ENCODE measurements at regions not wholly inside any gene's neighbourhood (a gene's known extent, or its start where the extent isn't known, plus 50 kb on each side); places are given as distances from the start of the nearest gene placed in this dataset.

DNA sequence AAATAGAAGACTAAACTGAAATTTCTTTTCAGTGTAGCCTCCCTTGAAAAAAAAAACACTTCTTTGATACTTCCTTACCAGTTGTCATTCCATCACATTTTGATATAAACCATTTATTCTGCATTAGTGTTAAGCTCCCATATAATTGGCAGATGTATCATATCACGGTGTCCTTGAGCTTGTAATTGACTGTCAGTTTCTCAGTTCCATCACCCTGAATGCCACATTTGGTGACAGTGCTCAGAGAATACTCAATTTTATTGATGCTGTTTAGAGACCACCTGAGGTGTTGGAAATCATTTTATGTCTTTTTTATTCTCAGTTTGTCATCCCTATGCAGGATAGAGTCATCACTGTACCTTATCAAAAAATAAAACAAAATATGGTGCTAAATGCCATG lies 1528.2 kb downstream of the RAPGEF2 start:
- TF ChIP-seq, protein P1, sequence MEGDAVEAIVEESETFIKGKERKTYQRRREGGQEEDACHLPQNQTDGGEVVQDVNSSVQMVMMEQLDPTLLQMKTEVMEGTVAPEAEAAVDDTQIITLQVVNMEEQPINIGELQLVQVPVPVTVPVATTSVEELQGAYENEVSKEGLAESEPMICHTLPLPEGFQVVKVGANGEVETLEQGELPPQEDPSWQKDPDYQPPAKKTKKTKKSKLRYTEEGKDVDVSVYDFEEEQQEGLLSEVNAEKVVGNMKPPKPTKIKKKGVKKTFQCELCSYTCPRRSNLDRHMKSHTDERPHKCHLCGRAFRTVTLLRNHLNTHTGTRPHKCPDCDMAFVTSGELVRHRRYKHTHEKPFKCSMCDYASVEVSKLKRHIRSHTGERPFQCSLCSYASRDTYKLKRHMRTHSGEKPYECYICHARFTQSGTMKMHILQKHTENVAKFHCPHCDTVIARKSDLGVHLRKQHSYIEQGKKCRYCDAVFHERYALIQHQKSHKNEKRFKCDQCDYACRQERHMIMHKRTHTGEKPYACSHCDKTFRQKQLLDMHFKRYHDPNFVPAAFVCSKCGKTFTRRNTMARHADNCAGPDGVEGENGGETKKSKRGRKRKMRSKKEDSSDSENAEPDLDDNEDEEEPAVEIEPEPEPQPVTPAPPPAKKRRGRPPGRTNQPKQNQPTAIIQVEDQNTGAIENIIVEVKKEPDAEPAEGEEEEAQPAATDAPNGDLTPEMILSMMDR (conservative IDR thresholded peaks at IDR 0.05 in 1 of 2, IDR thresholded peaks at IDR 0.05 in 1 of 2; ENCODE audit: low read depth in 1 of 2, low read length in 2 of 2) = no peak
- no peak for TF ChIP-seq EZH2 (IDR thresholded peaks at IDR 0.05; ENCODE audit: low read length, missing control alignments)

All from fibroblast of lung (primary cell).